NCI-H1048 (cell line): ENCODE measurements at regions not wholly inside any gene's neighbourhood (a gene's known extent, or its start where the extent isn't known, plus 50 kb on each side); places are given as distances from the start of the nearest gene placed in this dataset.
"Not testable (repeated sequence)": the region's sequence is repeated elsewhere in the genome, so short reads cannot be mapped to it uniquely, and the experiment has no call there.

Experiments used
- DNase-seq: peaks from one replicate; lab custom pipeline; 2025; lab: John Stamatoyannopoulos, UW

GRCh38 chr9:81741103-81741502 lies 51.8 kb upstream of the TLE1 start:
- DNase-seq = no peak

- no peak for DNase-seq
These were observed 58.7 kb upstream of the TLE1 start for GRCh38 chr9:81748091-81748490.

GRCh38 chr9:81753436-81753835 lies 64.1 kb upstream of the TLE1 start:
- no peak for DNase-seq

GRCh38 chr9:81754245-81754644 lies 64.9 kb upstream of the TLE1 start:
- DNase-seq = no peak

- no peak for DNase-seq
These were observed 66.4 kb upstream of the TLE1 start for GRCh38 chr9:81755721-81756120.

GRCh38 chr9:81756561-81756960 lies 67.2 kb upstream of the TLE1 start:
- no peak for DNase-seq

GRCh38 chr9:81758123-81758797 lies 68.9 kb upstream of the TLE1 start:
- no peak for DNase-seq

- DNase-seq = no peak
These were observed 70.4 kb upstream of the TLE1 start for GRCh38 chr9:81759680-81760215.

GRCh38 chr9:81767921-81768320 lies 78.6 kb upstream of the TLE1 start:
- DNase-seq = no peak

GRCh38 chr9:81771571-81771970 lies 82.2 kb upstream of the TLE1 start:
- no peak for DNase-seq

GRCh38 chr9:81772144-81772543 lies 82.8 kb upstream of the TLE1 start:
- DNase-seq = no peak

GRCh38 chr9:81776390-81776789 lies 87.0 kb upstream of the TLE1 start:
- no peak for DNase-seq

- DNase-seq = no peak
These were observed 87.5 kb upstream of the TLE1 start for GRCh38 chr9:81776834-81777233.

- no peak for DNase-seq
These were observed 88.1 kb upstream of the TLE1 start for GRCh38 chr9:81777482-81777881.

GRCh38 chr9:81782313-81782995 lies 93.1 kb upstream of the TLE1 start:
- DNase-seq = no peak

- no peak for DNase-seq
These were observed 98.6 kb upstream of the TLE1 start for GRCh38 chr9:81787747-81788632.

- DNase-seq = no peak
These were observed 100.4 kb upstream of the TLE1 start for GRCh38 chr9:81789721-81790120.

- DNase-seq = no peak
These were observed 100.8 kb upstream of the TLE1 start for GRCh38 chr9:81790166-81790565.

GRCh38 chr9:81791076-81791475 lies 101.7 kb upstream of the TLE1 start:
- no peak for DNase-seq

GRCh38 chr9:81798606-81799005 lies 109.3 kb upstream of the TLE1 start:
- DNase-seq = no peak

GRCh38 chr9:81801190-81801589 lies 111.8 kb upstream of the TLE1 start:
- DNase-seq = no peak

GRCh38 chr9:81804306-81804705 lies 115.0 kb upstream of the TLE1 start:
- no peak for DNase-seq

GRCh38 chr9:81811688-81812087 lies 116.5 kb upstream of the SPATA31D4 start:
- DNase-seq = not testable (repeated sequence)
